Liver (tissue), 8 donors: ENCODE measurements at regions not wholly inside any gene's neighbourhood (a gene's known extent, or its start where the extent isn't known, plus 50 kb on each side); places are given as distances from the start of the nearest gene placed in this dataset.

ENCODE experiments used
- DNase-seq: peaks from one replicate; pipeline ENCODE4 v3.0.0-alpha.2; 2017; ENCODE audit warnings: low spot score
- H3K27ac ChIP-seq, 2 donors: one replicate each; pipeline ENCODE4 v1.7.0; 2013; ENCODE audit warnings: inconsistent platforms in 2 of 2, low read length in 2 of 2, control low read depth in 1 of 2, low read depth in 1 of 2, mild to moderate bottlenecking in 1 of 2
- H3K27me3 ChIP-seq, 4 donors: one replicate each; pipeline versions ENCODE4 v1.6.1 to v1.7.0; 2013; ENCODE audit warnings: low read length in 3 of 4, inconsistent platforms in 1 of 4, mild to moderate bottlenecking in 1 of 4, moderate library complexity in 1 of 4; ENCODE audit not compliant: control insufficient read depth in 4 of 4, insufficient read depth in 4 of 4
- H3K36me3 ChIP-seq, 4 donors: one replicate each; pipeline versions ENCODE4 v1.6.1 to v1.7.0; 2013; ENCODE audit warnings: low read length in 3 of 4, mild to moderate bottlenecking in 3 of 4, low read depth in 1 of 4, moderate library complexity in 1 of 4; ENCODE audit not compliant: control insufficient read depth in 4 of 4, insufficient read depth in 3 of 4
- H3K4me1 ChIP-seq, 4 donors: one replicate each; pipeline versions ENCODE4 v1.6.1 to v1.7.0; 2013; ENCODE audit warnings: low read length in 3 of 4, mild to moderate bottlenecking in 3 of 4, moderate library complexity in 1 of 4; ENCODE audit not compliant: control insufficient read depth in 4 of 4, insufficient read depth in 4 of 4
- H3K4me3 ChIP-seq, 3 donors: one replicate each; pipeline versions ENCODE4 v1.6.1 to v1.7.0; 2013; ENCODE audit warnings: low read length in 3 of 3, control low read depth in 1 of 3, low read depth in 1 of 3, mild to moderate bottlenecking in 1 of 3
- H3K9ac ChIP-seq, 2 donors: one replicate each; pipeline ENCODE4 v1.7.0; 2013; ENCODE audit warnings: low read length in 2 of 2, mild to moderate bottlenecking in 2 of 2, moderate library complexity in 2 of 2, control low read depth in 1 of 2, low read depth in 1 of 2
- H3K9me3 ChIP-seq, 4 donors: one replicate each; pipeline versions ENCODE4 v1.6.1 to v1.7.0; 2013; ENCODE audit warnings: low read length in 3 of 4; ENCODE audit not compliant: control insufficient read depth in 4 of 4
- ATF3 ChIP-seq: IDR thresholded peaks from 2 replicates; pipeline ENCODE4 v1.6.1; 2016; ENCODE audit warnings: antibody characterized with exemption
- CTCF ChIP-seq: fragments of 150-350 bp; IDR thresholded peaks from 2 replicates; pipeline ENCODE4 v1.5.1; 2017; ENCODE audit warnings: improper control_type of control experiment, low read depth, low read length; ENCODE audit not compliant: missing input control
- EGR1 ChIP-seq, 2 donors: IDR thresholded peaks; 2 replicates each; pipeline ENCODE4 v1.6.1; 2016 to 2018; ENCODE audit warnings: antibody characterized with exemption in 2 of 2, low read depth in 2 of 2
- FOXA1 ChIP-seq: IDR thresholded peaks from 2 replicates; pipeline ENCODE4 v1.6.1; 2016; ENCODE audit warnings: antibody characterized with exemption
- HNF4A ChIP-seq, 2 donors: conservative IDR thresholded peaks; 2 replicates each; pipeline ENCODE4 v1.6.1; 2016; ENCODE audit warnings: antibody characterized with exemption in 2 of 2, mild to moderate bottlenecking in 2 of 2
- HNF4G ChIP-seq: IDR thresholded peaks from 2 replicates; pipeline ENCODE4 v1.6.1; 2016; ENCODE audit warnings: antibody characterized with exemption
- MAX ChIP-seq: IDR thresholded peaks from 2 replicates; pipeline ENCODE4 v1.6.1; 2016; ENCODE audit warnings: antibody characterized with exemption
- NR2F2 ChIP-seq: IDR thresholded peaks from 2 replicates; pipeline ENCODE4 v1.6.1; 2016; ENCODE audit warnings: antibody characterized with exemption
- RAD21 ChIP-seq, 2 donors: IDR thresholded peaks; 2 replicates each; pipeline ENCODE4 v1.6.1; 2016; ENCODE audit warnings: antibody characterized with exemption in 2 of 2, mild to moderate bottlenecking in 2 of 2
- SP1 ChIP-seq: IDR thresholded peaks from 2 replicates; pipeline ENCODE4 v1.6.1; 2018; ENCODE audit warnings: antibody characterized with exemption, mild to moderate bottlenecking
- YY1 ChIP-seq: IDR thresholded peaks from 2 replicates; pipeline ENCODE4 v1.6.1; 2016; ENCODE audit warnings: antibody characterized with exemption, mild to moderate bottlenecking
- WGBS: extraction: QIAGEN DNeasy Blood & Tissue Kit; methylation state at CpG from one replicate; pipeline ENCODE4 v1.1.7; 2013; 5-methylcytosine and 5-hydroxymethylcytosine counted together
- TF ChIP-seq, protein P1 (sequence below): IDR thresholded peaks from 2 replicates; pipeline ENCODE4 v1.6.1; 2016; ENCODE audit warnings: antibody characterized with exemption, mild to moderate bottlenecking
- TF ChIP-seq, protein P2 (sequence below): IDR thresholded peaks from 2 replicates; pipeline ENCODE4 v1.6.1; 2016; ENCODE audit warnings: antibody characterized with exemption
- donor health status: healthy.
- donor health status: healthy.
- donor health status: healthy.
- donor health status: healthy.
- donor health status: healthy.

- WGBS = 94% methylated on average over 5 of the region's 5 CpGs
Measured at GRCh38 chr5:103391659-103392058, 133.1 kb downstream of the MACIR start.

DNA sequence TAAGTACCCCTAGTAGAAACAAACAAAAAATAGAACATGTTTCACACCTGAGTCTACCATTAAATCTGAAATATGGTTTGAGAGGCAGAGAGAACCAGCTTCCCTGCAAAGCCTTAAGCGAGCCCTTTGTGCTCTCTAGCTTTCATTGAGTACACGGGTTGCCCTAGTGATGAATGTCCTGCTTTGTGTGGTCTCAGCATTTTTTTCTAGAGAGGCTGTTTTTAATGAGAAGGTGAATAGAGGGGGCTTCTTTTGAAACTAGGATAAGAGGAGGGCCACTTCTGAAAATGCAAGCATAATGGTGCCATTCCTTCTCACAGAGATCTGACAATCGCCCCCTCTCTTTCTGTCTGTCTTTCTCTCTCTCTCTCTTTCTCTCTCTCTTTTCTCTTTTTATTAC, 131.3 kb downstream of the MACIR start:
- no peaks in the 10 kb centered on the region for H3K36me3 ChIP-seq
- DNase-seq = no peak
- no peak overlapping the region for H3K9ac ChIP-seq
- WGBS = 80% methylated on average over 3 of the region's 3 CpGs
- no peak overlapping the region for H3K27ac ChIP-seq
- H3K9me3 ChIP-seq = no peaks in the 10 kb centered on the region
- TF ChIP-seq, protein P1, sequence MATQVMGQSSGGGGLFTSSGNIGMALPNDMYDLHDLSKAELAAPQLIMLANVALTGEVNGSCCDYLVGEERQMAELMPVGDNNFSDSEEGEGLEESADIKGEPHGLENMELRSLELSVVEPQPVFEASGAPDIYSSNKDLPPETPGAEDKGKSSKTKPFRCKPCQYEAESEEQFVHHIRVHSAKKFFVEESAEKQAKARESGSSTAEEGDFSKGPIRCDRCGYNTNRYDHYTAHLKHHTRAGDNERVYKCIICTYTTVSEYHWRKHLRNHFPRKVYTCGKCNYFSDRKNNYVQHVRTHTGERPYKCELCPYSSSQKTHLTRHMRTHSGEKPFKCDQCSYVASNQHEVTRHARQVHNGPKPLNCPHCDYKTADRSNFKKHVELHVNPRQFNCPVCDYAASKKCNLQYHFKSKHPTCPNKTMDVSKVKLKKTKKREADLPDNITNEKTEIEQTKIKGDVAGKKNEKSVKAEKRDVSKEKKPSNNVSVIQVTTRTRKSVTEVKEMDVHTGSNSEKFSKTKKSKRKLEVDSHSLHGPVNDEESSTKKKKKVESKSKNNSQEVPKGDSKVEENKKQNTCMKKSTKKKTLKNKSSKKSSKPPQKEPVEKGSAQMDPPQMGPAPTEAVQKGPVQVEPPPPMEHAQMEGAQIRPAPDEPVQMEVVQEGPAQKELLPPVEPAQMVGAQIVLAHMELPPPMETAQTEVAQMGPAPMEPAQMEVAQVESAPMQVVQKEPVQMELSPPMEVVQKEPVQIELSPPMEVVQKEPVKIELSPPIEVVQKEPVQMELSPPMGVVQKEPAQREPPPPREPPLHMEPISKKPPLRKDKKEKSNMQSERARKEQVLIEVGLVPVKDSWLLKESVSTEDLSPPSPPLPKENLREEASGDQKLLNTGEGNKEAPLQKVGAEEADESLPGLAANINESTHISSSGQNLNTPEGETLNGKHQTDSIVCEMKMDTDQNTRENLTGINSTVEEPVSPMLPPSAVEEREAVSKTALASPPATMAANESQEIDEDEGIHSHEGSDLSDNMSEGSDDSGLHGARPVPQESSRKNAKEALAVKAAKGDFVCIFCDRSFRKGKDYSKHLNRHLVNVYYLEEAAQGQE = no peak
- TF ChIP-seq SP1 = no peak
- TF ChIP-seq RAD21 (IDR thresholded peaks at IDR 0.05) = no peak
- TF ChIP-seq HNF4A (conservative IDR thresholded peaks at IDR 0.05) = no peak
- TF ChIP-seq YY1 = no peak
- TF ChIP-seq, protein P2, sequence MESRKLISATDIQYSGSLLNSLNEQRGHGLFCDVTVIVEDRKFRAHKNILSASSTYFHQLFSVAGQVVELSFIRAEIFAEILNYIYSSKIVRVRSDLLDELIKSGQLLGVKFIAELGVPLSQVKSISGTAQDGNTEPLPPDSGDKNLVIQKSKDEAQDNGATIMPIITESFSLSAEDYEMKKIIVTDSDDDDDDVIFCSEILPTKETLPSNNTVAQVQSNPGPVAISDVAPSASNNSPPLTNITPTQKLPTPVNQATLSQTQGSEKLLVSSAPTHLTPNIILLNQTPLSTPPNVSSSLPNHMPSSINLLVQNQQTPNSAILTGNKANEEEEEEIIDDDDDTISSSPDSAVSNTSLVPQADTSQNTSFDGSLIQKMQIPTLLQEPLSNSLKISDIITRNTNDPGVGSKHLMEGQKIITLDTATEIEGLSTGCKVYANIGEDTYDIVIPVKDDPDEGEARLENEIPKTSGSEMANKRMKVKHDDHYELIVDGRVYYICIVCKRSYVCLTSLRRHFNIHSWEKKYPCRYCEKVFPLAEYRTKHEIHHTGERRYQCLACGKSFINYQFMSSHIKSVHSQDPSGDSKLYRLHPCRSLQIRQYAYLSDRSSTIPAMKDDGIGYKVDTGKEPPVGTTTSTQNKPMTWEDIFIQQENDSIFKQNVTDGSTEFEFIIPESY = no peak
- TF ChIP-seq CTCF = no peak
- no peak for TF ChIP-seq MAX
- no peak for TF ChIP-seq HNF4G
- no peak for TF ChIP-seq FOXA1
- TF ChIP-seq ATF3 = no peak
- no peak for TF ChIP-seq NR2F2
- no peaks in the 10 kb centered on the region for H3K27me3 ChIP-seq
- H3K4me1 ChIP-seq = no peaks in the 10 kb centered on the region
- no peak overlapping the region for H3K4me3 ChIP-seq

More at GRCh38 chr5:103391659-103392058, 133.1 kb downstream of the MACIR start:
- Histone ChIP-seq H3K36me3 (no peaks in the 10 kb centered on the region), H3K4me3 (no peak overlapping the region), H3K4me1 (no peaks in the 10 kb centered on the region), H3K27me3 (no peaks in the 10 kb centered on the region), H3K27ac (no peak overlapping the region), H3K9ac (no peak overlapping the region), H3K9me3 (no peaks in the 10 kb centered on the region)
- TF ChIP-seq EGR1 (IDR thresholded peaks at IDR 0.05; ENCODE audit: low read depth in 2 of 2) (no peak), NR2F2 (no peak)
- DNase-seq = no peak
